GM18873 (cell line): ENCODE measurements at regions not wholly inside any gene's neighbourhood (a gene's known extent, or its start where the extent isn't known, plus 50 kb on each side); places are given as distances from the start of the nearest gene placed in this dataset.
"Not testable (repeated sequence)": the region's sequence is repeated elsewhere in the genome, so short reads cannot be mapped to it uniquely, and the experiment has no call there.

Experiments used
- ATAC-seq: cut with Tn5 transposase; IDR thresholded peaks from one replicate; pipeline ENCODE4 v1.9.1; 2021; ENCODE audit warnings: mild to moderate bottlenecking, moderate library complexity, moderate number of reproducible peaks; ENCODE audit not compliant: unreplicated experiment, low FRiP score

- no peak for ATAC-seq
Measured at GRCh38 chr10:28387140-28387539, 84.3 kb upstream of the MPP7 start.

DNA sequence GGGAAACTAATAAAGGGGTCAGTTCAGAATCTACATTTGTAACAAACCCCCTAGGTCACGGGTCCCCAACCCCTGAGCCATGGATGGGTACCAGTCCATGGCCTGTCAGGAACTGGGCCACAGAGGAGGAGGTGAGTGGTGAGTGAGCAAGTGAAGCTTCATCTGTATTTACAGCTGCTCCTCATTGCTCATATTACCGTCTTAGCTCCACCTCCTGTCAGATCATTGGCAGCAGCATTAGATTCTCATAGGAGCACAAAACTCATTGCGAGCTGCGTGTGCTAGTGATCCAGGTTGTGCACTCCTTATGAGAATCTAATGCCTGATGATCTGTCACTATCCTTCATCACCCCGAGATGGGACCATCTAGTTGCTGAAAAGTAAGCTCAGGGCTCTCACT lies 88.4 kb upstream of the MPP7 start:
- ATAC-seq, result no peak

DNA sequence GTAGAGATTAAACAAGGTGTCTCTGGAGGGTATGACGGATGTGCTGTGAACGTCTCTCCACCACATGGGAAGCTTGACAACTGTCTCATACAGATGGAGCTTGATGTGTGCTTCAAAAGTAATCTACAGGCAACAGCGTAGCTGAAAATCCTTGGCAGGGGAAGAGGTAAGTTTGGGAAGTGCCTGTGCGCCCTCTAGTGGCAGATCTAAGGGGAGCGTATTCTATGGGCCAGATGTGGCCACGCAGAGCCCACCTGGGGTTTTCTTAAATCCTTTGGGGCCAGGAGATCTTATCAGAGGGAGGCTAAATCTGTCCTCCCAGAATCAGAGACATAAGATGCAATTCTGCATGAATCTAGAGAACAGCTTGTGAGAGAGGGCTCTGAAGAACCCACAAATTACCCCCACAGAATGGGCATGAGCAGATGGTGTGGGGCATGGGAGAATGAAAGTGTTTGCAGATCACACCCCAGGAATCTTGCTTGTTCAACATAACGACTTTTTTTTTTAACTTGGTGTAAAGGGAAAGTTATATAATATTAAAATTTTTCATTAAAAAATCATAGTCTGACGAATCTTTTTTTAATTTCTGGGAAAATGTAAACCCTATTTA lies 91.2 kb upstream of the MPP7 start:
- peak; percentile 50 for ATAC-seq

GRCh38 chr10:28396331-28396730 lies 93.5 kb upstream of the MPP7 start:
- no peak for ATAC-seq

GRCh38 chr10:28397229-28397628 lies 94.4 kb upstream of the MPP7 start:
- ATAC-seq, result no peak

- ATAC-seq, result no peak
Measured at GRCh38 chr10:28400176-28400575, 97.3 kb upstream of the MPP7 start.

DNA sequence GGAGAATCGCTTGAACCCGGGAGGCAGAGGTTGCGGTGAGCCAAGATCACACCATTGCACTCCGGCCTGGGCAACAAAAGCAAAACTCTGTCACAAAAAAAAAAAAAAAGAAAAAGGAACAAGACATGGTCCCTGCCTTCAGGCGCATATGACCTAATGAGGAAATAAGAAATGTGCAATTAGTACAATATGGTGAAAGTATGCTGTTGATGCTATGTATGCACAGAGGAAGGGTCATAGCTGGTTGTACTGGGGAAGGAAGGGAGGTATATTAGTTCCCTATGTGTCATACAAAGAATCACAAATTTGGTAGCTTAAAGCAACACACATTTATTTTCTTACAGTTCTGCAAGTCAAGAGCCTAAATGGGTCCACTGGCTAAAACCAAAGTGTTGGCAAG lies 97.8 kb upstream of the MPP7 start:
- no peak for ATAC-seq

DNA sequence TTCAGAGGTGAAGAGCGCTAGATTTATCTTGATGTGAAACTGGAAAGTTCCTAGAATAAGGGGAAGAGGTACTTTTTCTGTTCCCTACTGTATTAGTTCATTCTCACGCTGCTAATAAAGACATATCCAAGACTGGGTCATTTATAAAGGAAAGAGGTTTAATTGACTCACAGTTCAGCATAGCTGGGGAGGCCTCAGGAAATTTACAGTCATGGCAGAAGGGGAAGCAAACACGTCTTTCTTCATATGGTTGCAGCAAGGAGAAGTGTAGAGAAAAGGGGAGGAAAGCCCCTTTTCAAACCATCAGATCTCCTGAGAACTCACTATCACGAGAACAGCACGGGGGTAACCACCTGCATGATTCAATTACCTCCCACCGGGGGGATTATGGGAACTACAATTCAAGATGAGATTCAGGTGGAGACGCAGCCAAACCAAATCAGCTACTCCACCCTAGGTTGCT lies 99.8 kb upstream of the MPP7 start:
- not testable (repeated sequence) for ATAC-seq

DNA sequence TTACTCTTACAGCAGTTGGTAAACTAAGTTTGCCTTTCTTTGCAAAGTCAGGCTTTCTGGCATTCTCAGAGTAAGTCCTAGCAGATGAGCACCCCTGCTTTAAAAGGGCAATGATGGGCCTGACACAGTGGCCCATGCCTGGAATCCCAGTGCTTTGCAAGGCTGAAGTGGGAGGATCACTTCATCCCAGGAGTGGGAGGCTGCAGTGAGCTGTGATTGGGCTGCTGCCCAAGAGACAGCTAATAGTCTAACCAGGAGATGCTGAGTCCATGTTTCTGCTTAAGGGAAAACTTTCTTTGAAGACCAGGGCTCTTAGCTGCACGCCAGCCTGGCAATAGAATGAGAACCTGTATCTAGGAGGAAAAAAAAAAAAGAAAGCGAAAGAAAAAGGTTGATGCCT lies 100.2 kb upstream of the MPP7 start:
- ATAC-seq, result no peak

- ATAC-seq, result no peak
Measured at GRCh38 chr10:28408237-28408777, 105.4 kb upstream of the MPP7 start.

DNA sequence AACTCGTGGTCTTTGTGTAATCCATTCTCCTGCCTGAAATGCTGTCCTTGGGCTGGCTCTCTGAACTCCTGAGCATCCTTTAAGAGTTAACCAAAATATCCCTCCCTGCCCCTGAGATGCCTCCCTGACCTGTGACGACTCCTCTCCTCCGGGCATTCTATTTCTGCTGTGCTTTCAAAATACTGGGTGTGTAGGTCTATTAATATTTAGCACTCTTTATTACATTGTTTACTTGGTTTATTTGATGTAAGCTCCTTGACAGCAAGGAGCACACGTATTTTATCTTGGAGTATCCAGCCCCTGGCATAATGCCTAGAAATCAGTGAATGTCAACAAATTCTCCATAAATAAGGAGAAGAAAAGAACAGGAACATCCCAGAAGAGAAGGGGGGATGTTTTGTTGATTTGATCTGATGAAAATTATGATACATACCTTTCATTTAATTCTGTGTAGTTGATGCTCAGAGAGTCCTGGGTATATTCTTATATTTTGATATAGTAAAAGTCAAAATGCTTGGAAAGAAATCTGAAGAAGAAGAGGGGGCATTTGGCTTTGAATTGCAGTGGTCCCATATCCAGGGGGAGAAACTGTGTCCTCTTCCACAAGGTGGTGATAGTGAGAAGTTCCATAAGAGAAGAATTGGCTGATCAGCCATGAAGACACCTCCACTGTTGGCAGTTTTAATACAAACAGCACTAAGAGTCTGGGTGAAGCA lies 107.7 kb upstream of the MPP7 start:
- ATAC-seq, result no peak

DNA sequence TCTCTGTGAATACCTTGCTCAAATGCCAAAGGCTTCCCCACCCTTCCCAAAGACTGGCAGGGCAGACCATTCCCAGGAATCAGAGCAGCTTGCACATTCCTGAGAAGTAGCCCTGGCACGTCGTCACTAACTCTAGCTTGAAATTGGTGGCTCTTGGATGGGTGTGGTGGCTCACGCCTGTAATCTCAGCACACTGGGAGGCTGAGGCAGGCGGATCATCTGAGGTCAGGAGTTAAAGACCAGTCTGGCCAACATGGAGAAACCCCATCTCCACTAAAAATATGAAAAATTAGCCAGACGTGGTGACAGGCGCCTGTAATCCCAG lies 108.2 kb upstream of the MPP7 start:
- ATAC-seq, result no peak

DNA sequence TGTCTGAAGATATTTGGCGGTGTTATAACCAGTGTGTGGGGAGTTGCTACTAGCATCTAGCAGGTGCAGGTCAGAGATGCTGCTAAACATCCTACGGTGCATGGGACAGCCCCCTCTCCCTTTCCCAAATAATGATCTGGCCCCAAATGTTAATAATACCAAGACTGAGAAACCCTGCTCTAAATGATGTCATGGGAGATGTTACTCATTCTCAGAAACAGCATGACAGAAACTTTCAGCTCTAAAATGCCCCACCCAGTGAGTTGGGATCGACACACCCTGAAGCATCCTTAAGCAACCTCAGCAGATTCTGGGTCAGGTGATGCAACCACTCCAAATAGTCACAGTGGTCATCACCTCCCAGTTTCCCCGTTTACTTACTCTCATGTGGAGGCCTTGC lies 108.8 kb upstream of the MPP7 start:
- no peak for ATAC-seq

- no peak for ATAC-seq
Measured at GRCh38 chr10:28418069-28418468, 114.8 kb upstream of the WAC start.

- no peak for ATAC-seq
Measured at GRCh38 chr10:28425422-28425821, 107.5 kb upstream of the WAC start.

- ATAC-seq, result no peak
Measured at GRCh38 chr10:28426392-28427159, 106.3 kb upstream of the WAC start.

GRCh38 chr10:28427376-28427775 lies 105.5 kb upstream of the WAC start:
- ATAC-seq, result no peak

DNA sequence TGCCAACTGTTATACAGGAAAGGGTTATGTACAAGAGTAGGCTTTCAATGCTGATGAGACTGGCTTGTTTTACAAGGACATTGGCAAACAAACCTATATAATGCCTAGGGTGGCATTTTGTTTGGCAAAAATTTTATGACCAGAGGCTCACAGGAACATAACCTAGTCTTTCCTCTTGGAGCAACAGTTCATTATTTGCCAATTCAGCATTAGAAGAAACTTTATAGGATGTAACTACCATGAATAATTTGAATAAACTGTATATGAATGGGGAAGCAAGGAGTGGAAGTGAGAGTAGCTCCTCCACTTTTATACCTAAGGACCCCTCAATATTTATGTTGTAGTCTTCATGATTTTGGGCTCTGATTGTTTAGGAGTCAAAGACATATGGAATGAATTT lies 103.9 kb upstream of the WAC start:
- no peak for ATAC-seq

DNA sequence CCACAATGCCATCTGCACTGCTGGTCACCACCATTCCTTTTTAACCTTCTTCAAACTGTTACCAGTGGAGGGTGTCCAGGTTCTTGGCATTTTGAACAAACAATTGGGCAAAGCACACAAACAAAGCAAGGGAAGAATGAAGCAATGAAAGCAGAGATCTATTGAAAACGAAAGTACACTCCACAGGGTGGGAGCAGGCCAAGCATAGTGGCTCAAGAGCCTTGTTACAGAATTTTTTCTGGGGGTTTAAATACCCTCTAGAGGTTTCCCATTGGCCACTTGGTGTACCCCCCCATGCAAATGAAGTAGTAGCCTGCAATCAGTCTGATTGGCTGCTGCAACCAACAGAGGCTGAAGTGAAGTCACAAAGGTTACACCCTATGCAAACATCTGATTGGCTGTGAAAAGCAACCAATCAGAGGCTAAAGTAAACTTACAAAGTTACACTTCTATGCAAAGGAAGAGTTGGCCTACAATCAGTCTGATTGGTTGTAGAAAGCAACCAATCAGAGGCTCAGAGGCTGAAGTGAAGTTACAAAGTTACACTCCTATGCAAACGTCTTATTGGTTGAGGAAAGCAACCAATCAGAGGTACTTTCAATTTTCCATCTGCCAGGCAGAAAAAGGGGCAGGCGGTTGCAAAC lies 103.2 kb upstream of the WAC start:
- no peak for ATAC-seq

GRCh38 chr10:28431139-28431538 lies 101.8 kb upstream of the WAC start:
- no peak for ATAC-seq

DNA sequence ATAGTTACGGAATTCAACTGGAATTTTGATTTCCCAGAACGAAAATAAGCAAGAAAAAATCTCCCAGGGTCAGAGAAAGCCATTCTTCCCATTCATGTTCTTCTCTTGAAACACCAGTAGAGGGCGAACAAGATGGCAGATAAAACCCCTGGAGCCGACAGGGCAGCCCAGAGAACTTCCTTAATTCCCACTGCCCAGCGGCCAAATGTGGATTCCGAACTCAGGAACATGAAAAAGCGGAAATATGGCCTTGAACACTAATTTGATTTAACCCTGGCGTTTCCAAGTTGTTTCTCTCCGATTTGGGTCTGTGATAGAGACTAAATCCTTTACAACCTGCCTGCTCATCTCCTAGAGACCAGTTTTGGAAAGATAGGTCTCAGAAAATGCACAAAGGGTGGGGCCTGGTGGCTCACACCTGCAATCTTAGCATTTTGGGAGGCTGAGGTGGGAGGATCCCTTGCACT lies 100.7 kb upstream of the WAC start:
- ATAC-seq, result no peak
